ENCODE measurements at regions not wholly inside any gene's neighbourhood (a gene's known extent, or its start where the extent isn't known, plus 50 kb on each side); places are given as distances from the start of the nearest gene placed in this dataset.

DNA sequence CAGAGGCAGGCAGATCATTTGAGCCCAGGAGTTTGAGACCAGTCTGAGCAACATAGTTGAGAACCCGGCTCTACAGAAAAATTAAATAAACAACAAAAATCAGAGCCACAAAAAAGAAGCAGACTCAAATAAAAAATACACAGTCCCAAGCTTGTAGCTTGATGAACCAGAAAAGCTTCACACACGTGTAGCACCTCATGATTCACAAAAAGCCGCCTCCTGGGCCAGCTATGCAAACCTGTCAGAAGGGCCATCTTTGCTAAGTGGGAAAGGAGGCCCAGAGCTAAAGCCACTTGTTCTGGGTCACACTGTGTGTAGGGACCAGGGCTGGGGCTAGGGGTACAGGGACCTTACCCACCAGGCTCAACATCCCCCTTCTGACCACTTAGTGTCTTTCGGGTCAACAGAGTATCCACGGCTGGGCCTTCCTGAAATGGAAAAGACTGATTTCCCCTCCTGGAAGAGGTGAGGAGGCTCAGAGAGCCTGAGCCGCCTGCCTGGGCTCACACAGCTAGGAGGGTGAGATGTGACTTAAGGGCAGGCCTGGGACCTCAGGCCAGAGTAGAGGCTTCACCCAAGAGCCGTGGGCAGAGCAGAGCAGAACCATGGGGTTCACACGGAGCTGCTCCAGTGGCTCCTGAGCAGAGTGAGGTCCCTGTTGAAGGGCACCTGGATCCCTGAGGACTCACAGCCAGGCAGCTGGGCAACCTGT is 269.6 kb downstream of the PARN start:
- DNase-seq, result no peak

DNA sequence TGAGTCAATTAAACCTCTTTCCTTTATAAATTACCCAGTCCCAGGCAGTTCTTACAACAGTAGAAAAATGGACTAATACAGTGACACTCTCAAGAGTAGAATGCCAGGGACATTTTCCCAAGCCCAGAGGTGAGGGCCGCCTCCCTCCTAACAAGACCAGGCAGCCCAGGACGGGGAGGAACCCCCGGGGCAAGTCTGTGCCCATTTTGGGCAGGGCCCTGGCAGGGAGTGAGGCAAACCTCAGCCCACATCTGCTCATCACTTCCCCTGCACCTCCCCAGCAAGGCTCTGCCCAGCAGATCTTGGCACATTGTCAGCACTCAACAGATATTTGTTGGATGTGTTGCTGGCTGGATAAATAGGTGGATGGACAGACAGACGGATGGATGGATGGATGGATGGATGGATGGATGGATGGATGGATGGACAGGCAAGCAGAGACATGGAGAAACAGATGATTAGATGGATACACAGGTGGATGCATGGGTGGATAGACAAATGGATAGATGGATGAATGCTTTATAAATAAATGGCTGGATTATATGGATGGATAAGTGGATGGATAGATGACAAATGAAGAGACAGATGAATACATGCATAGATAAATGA is 271.3 kb downstream of the PARN start:
- DNase-seq, result no peak

DNA sequence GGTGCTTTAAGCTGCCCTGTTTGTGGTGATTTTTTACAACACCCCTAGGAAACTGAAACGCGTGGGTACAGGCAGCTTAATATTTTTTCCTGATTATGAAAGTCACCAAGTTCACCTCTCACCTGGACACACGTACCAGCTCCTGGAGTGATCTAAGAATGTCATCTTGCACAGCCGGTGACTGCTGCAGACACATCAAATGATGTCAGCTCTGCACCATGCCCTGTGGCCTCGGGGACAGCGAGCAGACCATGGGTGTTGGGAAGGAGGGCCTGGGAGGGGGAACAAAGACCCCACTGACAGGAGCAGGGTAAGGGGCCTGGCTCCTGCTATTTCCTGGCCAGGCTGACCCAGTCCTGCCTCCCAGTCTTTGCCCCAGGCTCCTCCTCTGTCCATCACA is 272.7 kb downstream of the PARN start:
- DNase-seq, result no peak

DNA sequence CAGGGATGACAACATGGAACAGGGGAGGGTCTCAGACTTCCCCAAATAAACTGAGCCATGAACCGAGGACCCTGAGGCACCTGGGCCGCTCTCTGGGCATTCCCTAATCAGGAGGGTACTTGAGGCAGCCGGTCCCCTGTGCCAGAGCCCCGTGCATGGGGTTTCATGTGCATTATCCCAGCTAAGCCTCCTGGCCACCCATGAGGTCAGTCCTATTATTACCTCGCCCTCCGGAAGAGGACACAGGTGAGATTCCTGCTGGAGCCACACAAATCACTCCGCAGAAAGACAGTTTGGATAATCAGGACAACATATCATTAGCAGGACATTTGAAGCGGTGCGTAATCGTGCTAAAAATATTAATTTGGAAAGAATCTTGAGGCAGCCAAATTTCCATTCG is 274.0 kb downstream of the PARN start:
- no peak for DNase-seq

DNA sequence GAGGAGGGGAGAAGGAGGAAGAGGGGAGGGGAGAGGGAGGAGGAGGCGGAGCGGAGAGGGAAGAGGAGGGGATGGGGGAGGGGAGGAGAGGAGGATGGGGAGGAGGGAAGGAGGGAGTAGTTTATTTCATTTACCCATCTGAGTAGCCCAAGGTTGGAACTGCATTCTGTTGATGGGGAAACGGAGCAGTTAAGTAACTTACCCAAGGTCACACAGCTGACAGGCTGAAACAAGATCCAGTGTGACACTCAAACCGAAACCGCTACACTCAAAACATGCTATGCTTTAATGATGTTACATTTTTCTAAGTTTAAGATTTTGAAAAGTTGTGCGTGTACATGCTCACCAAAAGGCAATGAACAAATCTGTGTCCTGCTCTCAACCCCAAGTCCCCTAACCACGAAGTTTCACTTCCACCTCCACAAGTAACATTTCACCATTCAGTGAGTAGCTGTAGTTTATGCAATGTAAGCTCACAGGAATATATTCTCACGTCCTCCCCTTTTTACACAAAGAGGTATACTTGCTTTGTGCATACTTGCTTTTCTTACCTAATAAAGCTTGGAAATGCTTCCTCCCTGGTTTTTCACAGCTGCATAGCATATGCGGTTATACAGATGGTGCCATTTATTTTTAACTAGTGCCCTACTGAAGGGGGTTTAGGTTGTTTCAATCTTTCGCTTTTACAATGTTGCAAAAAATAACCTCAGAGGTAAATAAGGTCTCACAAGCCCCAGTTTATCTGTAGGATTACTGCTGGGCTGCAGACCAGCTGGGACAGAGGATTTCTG is 275.3 kb downstream of the PARN start:
- DNase-seq, result peak; percentile 31

DNA sequence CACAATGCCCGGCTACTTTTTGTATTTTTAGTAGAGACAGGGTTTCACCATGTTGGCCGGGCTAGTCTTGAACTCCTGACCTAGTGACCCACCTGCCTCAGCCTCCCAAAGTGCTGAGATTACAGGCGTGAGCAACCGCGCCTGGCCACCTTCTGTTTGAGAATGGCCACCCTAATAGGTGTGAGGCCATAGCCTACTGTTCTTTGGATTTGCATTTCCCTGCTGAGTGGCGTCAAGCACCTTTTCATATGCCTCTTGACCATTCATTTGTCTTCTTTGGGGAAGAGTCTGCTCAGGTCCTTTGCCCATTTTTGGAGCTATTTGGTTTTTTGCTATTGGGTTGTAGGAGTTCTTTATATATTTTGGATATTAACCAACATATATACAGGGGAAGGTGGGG is 276.7 kb downstream of the PARN start:
- no peak for DNase-seq

DNA sequence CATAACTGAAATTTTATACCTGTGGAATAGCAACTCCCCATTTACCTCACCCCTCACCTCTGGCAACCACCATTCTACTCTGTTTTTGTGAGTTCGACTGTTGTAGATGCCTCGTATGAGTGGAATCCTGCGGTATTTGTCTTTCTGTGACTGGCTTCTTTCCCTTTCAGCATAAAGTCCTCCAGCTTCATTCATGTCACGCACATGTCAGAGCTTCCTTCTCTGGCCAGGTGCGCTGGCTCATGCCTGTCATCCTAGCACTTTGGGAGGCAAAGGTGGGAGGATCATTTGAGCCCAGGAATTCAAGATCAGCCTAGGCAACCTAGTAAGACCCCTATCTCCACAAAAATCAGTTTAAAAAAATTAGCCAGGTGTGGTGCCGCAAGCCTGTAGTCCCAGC is 278.4 kb downstream of the PARN start:
- DNase-seq, result no peak

DNA sequence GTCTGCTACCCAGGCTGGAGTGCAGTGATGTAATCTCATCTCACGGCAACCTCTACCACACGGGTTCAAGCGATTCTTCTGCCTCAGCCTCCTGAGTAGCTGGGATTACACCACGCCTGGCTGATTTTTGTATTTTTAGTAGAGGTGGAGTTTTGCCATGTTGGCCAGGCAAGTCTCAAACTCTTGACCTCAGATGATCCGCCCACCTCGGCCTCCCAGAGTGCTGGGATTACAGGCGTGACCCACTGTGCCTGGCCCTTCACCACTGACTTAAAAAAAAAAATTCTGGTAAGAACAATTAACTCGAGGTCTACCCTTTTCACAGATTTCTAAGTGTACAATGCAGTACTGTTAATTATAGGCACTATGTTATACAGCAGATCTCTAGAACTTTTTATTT is 279.4 kb downstream of the PARN start:
- DNase-seq, result no peak

DNA sequence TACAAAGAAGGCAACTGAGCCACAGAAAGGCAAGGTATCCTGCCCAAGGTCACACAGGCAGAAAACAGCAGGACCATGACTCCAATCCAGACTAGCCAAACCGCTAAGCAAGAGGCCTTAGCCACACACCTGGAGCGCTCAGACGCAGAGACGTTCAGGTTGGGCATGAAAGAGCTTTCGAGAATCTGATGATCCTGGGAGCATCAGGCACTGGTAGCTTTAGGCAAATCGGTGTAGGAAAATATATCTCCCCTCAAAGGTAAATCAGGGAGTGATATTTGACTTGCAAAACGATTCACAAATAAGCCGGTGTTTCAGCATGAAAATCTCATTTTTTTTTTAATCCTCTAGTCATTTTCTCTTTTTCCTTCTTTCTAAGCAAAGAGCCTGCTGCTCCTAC is 279.0 kb downstream of the MRTFB start:
- DNase-seq, result no peak

DNA sequence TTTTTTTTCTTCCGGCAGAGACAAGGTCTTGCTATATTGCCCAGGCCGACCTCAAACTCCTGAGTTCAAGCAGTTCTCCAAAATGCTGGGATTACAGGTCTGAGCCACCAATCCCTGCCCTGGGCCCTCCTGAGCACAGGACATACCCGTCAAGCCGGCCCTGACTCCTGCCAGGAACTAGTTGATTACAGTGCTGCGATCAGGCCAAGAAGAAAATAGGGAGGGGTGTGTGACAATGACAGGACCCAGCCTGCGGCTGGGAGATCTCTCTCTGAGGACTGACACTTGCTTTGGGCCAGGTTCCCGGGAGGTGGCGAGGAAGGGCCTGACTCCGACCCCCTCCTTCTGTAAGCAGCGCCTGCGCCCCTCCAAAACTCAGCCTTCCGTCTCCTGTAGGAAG is 276.6 kb downstream of the MRTFB start:
- DNase-seq, result no peak

DNA sequence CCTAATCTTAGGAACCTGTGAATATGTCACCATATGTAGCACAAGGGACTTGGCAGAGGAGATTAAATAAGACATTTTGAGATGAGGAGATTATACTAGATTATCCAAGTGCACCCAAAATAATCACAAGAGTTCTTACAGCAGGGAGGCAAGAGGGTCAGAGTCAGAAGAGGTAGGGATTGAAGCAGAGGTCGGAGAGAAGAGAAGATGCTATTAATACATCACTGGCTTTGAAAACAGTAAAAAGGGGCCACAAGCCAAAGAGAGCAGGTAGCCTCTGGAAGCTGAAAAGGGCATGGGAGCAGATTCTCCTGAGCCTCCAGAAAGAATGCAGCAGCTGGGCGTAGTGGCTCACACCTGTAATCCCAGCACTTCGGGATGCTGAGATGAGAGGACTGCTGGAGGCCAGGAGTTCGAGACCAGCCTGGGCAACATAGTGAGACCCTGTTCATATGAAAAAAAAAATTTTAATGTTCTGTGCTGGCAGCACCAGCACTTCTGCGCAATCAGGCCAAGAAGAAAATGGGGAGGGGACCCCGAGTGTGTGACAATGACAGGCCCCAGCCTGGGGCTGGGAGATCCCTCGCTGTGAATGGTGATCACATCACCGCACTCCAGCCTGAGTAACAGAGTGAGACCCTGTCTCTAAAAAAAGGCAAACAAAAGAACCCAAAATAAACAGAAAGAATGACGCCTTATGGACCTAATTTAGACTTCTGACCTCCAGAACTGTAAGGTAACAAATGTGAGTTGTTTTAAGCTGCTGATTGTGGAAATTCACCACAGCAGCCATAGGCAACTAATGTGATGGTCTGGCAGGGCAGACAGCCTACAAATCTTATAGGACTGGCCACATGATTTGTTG is 275.4 kb downstream of the MRTFB start:
- DNase-seq, result no peak

DNA sequence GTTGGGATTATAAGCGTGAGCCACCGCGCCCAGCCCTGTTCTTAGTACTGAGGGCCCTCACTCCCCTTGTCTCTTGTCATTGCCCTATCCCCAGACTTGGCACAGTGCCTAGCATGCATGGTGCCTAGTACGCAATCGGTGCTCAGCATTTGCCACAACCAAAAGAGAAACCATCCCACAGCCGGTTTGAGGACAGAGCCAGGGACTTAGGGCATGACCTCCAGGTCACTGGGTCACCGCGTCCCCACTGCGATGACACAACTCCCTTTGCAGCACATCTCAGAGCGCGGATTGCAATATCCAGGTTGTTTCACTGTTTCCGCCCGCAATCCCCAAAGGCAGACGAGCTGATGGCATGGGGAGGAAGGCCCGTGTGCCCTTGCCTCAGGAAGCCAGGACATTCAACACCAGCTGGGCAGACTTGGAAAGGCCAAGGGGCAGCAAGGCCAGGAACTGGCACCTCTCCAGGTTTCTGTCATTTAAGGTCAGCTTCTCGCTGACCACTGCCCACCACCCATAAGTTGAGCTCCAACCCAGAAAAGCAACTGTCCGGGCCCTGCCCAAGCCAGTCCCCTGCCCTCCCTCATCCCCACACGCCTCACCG is 274.5 kb downstream of the MRTFB start:
- DNase-seq, result no peak

DNA sequence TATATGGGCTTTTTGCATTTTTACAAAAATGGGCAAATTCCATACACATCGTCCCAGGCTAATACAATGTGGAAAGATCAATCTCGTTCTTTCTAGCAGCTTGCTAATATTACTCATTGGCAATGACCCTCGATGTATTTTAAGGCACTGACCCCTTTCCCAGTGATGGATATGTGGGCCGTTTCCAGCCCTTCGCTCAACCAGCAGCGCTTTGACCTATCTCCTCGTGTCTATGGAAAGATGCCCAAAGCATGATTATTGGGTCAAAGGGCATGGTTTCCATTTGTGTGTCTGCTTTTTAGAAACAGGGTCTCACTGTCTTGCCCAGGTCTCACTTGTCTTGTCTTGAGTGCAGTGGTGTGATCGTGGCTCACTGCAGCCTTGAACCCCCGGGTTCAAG is 273.8 kb downstream of the MRTFB start:
- DNase-seq, result no peak

DNA sequence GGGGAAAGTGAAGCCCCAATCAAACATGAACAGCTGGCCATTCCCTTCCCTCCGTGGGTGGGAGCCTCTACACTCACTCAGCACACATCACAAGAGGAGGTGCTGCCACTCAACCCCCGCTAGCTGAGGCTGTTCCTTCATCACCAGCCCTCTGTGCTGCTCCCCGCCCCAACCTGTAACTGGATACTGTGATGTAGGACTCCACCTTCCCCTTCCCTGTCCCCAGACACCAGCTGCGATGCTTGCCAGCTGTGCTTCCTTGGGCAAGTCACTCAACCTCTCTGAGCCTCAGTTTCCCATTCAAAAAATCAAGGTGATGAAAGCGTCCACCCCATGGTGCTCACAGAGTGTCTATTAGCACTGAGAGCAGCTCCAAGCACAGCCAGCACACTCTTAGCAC is 273.2 kb downstream of the MRTFB start:
- DNase-seq, result no peak

DNA sequence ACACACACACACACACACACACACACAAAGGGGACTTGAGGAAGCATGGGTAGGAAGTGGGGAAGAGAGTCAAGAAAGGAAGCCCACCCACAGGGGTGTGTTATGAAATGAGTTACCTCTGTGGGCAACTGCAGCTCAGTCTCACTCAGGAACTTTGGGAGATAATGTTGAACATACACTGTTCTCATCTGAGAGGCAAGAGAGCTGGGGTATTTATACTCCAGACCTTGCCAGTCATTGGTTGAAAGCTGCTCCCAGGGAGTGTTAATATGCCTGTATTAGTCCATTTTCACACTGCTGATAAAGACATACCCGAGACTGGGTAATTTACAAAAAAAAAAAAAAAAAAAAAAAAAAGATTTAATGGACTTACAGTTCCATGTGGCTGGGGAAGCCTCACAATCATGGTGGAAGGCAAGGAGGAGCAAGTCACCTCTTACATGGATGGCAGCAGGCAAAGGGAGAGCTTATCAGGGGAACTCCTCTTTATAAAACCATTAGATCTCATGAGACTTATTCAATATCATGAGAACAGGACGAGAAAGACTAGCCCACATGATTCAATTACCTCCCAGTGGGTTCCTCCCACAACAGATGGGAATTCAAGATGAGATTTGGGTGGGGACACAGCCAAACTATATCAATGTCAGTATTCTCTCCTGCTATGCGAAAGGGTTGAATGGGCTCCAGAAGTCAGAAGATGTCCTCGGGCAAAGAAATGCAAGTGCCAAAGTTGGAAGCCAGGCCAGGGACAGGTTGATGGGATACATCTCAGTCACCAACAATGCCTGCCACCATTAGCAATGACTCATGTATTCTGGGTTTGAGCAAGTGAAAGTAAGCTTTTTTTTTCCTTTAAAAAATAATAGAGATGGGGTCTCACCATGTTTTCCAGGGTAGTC is 270.5 kb downstream of the MRTFB start:
- DNase-seq, result no peak

DNA sequence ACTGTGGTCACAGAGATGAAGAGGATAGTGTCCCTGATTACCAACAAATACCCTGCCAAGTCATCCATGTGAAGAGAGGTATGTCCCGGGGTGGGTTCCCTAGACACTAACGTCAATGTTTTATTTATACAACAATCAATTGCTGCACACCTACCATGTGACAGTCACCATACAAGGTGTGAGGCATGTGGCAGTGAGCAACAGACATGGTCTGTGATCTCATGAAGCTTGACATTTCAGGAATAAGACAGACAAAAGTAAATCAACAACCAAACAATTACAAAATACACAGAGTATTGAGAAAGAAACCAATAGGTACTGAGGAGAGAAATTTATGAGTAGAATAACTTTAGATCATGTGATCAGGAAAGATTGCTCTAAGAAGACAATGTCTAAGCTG is 268.6 kb downstream of the MRTFB start:
- no peak for DNase-seq

DNA sequence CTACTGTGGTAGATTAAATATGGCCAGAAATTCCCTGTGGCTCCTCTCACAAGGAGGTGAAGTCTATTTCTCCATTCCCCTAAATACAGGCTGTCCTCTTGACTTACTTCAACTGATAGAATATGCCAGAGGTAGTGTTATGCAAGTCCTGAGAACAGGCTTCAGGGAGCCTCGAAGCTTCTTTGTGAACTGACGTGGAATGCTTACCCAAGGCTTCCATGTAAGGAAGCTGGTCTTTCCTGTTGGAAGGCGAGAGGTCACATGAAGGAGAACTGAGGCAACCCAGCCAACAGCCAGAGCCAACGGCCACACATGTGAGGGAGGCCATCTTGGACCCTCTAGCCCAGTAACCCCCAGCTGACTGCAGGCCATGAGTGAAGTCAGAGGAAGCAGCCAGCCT is 267.9 kb downstream of the MRTFB start:
- no peak for DNase-seq

DNA sequence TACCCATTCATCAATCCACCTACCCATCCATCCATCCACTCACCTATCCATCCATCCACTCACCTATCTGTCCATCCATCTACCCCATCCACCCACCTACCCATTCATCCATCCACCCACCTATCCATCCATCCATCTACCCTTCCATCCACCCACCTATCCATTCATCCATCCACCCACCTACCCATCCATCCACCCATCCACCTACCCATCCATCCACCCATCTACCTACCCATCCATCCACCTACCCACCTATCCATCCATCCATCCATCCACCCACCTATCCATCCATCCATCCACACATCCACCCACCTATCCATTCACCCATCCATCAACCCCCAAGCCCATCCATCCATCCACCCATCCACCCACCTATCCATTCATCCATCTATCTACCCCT is 267.1 kb downstream of the MRTFB start:
- DNase-seq, result no peak

DNA sequence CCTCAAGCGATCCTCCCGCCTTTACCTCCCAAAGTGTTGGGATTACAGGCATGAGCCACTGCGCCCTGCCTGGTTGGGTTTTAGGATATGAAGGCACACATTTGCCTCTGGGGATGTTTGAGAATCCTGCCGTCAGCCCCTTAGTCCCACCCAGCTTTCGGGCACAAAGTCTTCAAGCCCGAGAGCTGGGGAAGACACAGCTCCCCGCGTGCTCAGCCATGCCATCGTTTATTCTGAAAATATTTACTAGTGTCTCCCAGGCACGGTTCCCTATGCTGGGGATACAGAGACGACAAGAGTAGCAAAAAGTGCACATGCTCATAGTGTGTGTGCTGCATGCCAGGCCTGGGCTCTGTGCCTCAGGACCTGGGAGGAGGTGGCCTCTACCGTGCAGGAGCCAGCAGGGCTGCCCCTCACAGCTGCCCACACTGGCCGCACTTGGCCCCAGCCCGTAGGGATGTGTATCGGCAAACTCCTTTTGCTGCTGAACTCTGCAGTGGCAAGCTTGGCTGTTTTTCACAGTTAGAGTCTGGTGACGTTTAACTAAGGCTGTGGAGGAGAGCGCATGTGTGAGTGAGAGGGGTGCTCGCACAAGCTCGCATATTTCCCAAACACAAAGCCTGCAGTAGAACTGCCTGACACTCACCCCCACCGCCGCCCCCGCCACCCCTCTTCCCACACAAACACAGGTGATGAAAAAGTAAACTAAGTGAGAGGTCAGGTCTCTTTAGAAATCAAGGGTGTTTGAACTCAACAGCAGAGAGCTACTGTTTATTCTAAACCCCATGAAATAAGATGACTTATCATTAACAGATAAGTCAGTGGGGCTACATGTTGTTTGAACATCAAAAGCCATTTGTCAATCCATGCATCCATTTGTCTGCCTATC is 266.4 kb downstream of the MRTFB start:
- DNase-seq, result peak; percentile 34

DNA sequence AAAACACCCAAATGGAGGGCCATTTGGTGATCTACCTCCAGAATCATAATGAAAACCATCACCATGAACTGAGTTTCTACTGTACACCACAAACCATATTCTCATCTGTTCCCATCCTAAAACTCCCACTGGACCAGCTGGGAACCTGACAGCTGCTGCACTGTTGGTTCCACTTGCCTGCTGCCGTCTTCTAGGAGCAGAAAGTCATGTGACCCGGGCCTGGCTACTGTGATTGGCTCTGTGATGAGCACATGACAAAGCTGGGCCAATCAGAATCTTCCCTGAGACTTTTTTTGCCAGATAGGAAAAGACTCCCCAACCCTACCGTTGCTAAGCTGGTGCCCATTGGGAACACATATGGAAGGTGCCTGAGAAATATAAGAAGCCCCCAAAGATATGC is 264.2 kb downstream of the MRTFB start:
- DNase-seq, result no peak
